Parathyroid adenoma (tissue), 2 donors: ENCODE measurements at regions not wholly inside any gene's neighbourhood (a gene's known extent, or its start where the extent isn't known, plus 50 kb on each side); places are given as distances from the start of the nearest gene placed in this dataset.

Experiments
- H2AFZ ChIP-seq: fragments of 300-600 bp; sonication (generic); one replicate; pipeline ENCODE4 v1.7.0; 2017; ENCODE audit warnings: antibody characterized with exemption, mild to moderate bottlenecking
- H3K27ac ChIP-seq: fragments of 300-600 bp; sonication (generic); one replicate; pipeline ENCODE4 v1.7.0; 2017
- H3K27me3 ChIP-seq: fragments of 300-600 bp; sonication (generic); one replicate; pipeline ENCODE4 v1.7.0; 2017; ENCODE audit warnings: low read length; ENCODE audit not compliant: control insufficient read depth, insufficient read depth
- H3K36me3 ChIP-seq: fragments of 300-600 bp; sonication (generic); one replicate; pipeline ENCODE4 v1.7.0; 2017; ENCODE audit warnings: low read length; ENCODE audit not compliant: control insufficient read depth, insufficient read depth
- H3K4me1 ChIP-seq: fragments of 300-600 bp; sonication (generic); one replicate; pipeline ENCODE4 v1.7.0; 2017; ENCODE audit warnings: control low read depth
- H3K4me2 ChIP-seq: fragments of 300-600 bp; sonication (generic); one replicate; pipeline ENCODE4 v1.7.0; 2017; ENCODE audit warnings: low read length
- H3K4me3 ChIP-seq: fragments of 300-600 bp; sonication (generic); one replicate; pipeline ENCODE4 v1.7.0; 2017; ENCODE audit warnings: low read depth, low read length
- H3K79me2 ChIP-seq: fragments of 300-600 bp; sonication (generic); one replicate; pipeline ENCODE4 v1.7.0; 2017; ENCODE audit warnings: control low read depth
- H3K9ac ChIP-seq: fragments of 300-600 bp; sonication (generic); one replicate; pipeline ENCODE4 v1.7.0; 2017; ENCODE audit warnings: mild to moderate bottlenecking
- H3K9me3 ChIP-seq: fragments of 300-600 bp; sonication (generic); one replicate; pipeline ENCODE4 v1.7.0; 2017; ENCODE audit warnings: low read length; ENCODE audit not compliant: control insufficient read depth
- TF ChIP-seq, protein P1 (sequence below): fragments of 300-600 bp; sonication (generic); IDR thresholded peaks from one replicate; pipeline ENCODE4 v1.7.0; 2017; ENCODE audit warnings: antibody characterized with exemption, mild to moderate bottlenecking
- donor health status: primary hyperparathyroidism.

- Histone ChIP-seq H2AFZ (no peak overlapping the region), H3K27me3 (no peaks in the 10 kb centered on the region), H3K4me1 (no peaks in the 10 kb centered on the region), H3K4me3 (no peak overlapping the region), H3K4me2 (no peak overlapping the region), H3K27ac (no peak overlapping the region), H3K79me2 (no peaks in the 10 kb centered on the region), H3K9me3 (no peaks in the 10 kb centered on the region), H3K36me3 (no peaks in the 10 kb centered on the region), H3K9ac (no peak overlapping the region)
- TF ChIP-seq, protein P1, sequence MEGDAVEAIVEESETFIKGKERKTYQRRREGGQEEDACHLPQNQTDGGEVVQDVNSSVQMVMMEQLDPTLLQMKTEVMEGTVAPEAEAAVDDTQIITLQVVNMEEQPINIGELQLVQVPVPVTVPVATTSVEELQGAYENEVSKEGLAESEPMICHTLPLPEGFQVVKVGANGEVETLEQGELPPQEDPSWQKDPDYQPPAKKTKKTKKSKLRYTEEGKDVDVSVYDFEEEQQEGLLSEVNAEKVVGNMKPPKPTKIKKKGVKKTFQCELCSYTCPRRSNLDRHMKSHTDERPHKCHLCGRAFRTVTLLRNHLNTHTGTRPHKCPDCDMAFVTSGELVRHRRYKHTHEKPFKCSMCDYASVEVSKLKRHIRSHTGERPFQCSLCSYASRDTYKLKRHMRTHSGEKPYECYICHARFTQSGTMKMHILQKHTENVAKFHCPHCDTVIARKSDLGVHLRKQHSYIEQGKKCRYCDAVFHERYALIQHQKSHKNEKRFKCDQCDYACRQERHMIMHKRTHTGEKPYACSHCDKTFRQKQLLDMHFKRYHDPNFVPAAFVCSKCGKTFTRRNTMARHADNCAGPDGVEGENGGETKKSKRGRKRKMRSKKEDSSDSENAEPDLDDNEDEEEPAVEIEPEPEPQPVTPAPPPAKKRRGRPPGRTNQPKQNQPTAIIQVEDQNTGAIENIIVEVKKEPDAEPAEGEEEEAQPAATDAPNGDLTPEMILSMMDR: no peak
Observed at GRCh38 chr6:126419901-126420300, 80.0 kb downstream of the CENPW start.

GRCh38 chr6:126422912-126423311 lies 83.0 kb downstream of the CENPW start:
- H3K9ac ChIP-seq: no peak overlapping the region
- H3K27ac ChIP-seq: no peak overlapping the region
- no peaks in the 10 kb centered on the region for H3K36me3 ChIP-seq
- no peak overlapping the region for H2AFZ ChIP-seq
- TF ChIP-seq, protein P1: no peak
- no peaks in the 10 kb centered on the region for H3K27me3 ChIP-seq
- no peaks in the 10 kb centered on the region for H3K4me1 ChIP-seq
- H3K4me3 ChIP-seq: no peak overlapping the region
- no peak overlapping the region for H3K4me2 ChIP-seq
- no peaks in the 10 kb centered on the region for H3K9me3 ChIP-seq
- no peaks in the 10 kb centered on the region for H3K79me2 ChIP-seq

DNA sequence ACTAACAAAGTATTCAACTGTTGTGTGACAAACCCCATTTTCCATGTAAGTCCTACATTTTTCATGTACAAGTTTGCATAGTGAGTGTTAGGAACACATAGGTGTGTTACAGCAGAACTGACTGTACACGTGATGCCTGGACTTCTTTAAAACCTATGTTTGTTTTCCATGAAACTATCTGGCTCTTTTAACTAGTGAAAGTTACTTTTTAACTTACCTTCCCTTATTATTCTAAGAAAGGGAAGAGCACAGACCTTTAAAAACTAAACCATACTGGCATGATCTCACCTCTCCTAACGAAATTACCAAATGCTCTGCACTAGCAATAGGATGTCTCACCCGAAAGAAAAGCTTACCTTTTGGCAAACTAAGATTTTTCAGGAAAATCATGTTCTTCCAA lies 87.8 kb downstream of the CENPW start:
- H2AFZ ChIP-seq: no peak overlapping the region
- H3K9ac ChIP-seq: no peak overlapping the region
- no peaks in the 10 kb centered on the region for H3K79me2 ChIP-seq
- TF ChIP-seq, protein P1: no peak
- H3K9me3 ChIP-seq: no peaks in the 10 kb centered on the region
- no peaks in the 10 kb centered on the region for H3K27me3 ChIP-seq
- H3K4me1 ChIP-seq: no peaks in the 10 kb centered on the region
- no peaks in the 10 kb centered on the region for H3K36me3 ChIP-seq
- H3K27ac ChIP-seq: no peak overlapping the region
- H3K4me2 ChIP-seq: no peak overlapping the region
- H3K4me3 ChIP-seq: no peak overlapping the region

- Histone ChIP-seq H3K4me2 (no peak overlapping the region), H3K9ac (no peak overlapping the region), H3K4me3 (no peak overlapping the region), H3K4me1 (no peaks in the 10 kb centered on the region), H2AFZ (no peak overlapping the region), H3K27me3 (no peaks in the 10 kb centered on the region), H3K36me3 (no peaks in the 10 kb centered on the region), H3K9me3 (no peaks in the 10 kb centered on the region), H3K79me2 (no peaks in the 10 kb centered on the region), H3K27ac (no peak overlapping the region)
- TF ChIP-seq, protein P1: no peak
Observed at GRCh38 chr6:126429866-126430265, 90.0 kb downstream of the CENPW start.

DNA sequence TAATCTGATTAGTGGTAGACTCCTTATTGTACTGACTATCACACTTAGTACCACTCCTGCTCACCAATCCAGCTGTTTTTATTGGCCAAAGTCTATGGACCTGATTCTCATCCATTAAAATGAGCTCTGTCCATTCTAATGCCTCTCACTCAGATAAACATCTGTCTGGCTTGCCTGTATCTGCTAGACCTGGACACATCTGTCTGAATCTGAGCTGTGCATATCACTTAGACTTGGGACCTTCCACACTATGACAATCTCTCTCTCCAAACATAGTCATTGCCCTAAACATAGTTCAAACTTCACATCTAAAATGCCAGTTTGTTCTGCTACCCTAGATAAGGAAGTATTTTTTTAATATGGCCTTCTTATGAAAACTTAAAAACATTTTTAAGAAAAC lies 92.6 kb downstream of the CENPW start:
- no peaks in the 10 kb centered on the region for H3K36me3 ChIP-seq
- no peak overlapping the region for H3K4me2 ChIP-seq
- no peak overlapping the region for H3K9ac ChIP-seq
- H3K4me1 ChIP-seq: no peaks in the 10 kb centered on the region
- no peaks in the 10 kb centered on the region for H3K9me3 ChIP-seq
- H3K27me3 ChIP-seq: no peaks in the 10 kb centered on the region
- H2AFZ ChIP-seq: no peak overlapping the region
- TF ChIP-seq, protein P1: no peak
- H3K79me2 ChIP-seq: no peaks in the 10 kb centered on the region
- H3K4me3 ChIP-seq: no peak overlapping the region
- H3K27ac ChIP-seq: no peak overlapping the region
